ENCODE measurements at regions not wholly inside any gene's neighbourhood (a gene's known extent, or its start where the extent isn't known, plus 50 kb on each side); places are given as distances from the start of the nearest gene placed in this dataset.

DNA sequence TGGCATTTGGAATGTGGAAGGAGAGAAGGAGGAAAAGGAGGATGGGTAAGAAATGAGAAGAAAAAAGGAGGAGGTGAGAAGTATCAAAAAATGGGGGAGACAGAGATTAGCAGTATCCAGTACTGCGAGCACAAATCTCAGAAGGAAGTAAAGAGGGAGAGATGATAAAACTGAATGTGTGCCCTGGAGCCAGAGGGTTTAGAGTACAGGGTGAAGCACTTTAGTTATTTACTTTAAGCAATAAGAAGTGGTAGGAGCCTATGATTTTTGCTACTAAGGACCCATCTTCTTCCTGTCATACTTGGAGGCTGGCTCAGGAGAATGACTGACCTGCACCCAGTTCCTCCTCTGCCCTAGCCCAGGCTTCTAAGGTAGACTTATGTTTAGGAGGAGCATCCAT, 94.9 kb downstream of the ADRB2 start:
- Mint-ChIP-seq H3K9me3 (no peaks in the 10 kb centered on the region), H3K27ac (no peak overlapping the region), H3K4me3 (no peak overlapping the region), H3K36me3 (ENCODE audit: low read depth) (no peaks in the 10 kb centered on the region), H3K27me3 (peaks cover 25% of the 10 kb centered on the region), H3K4me1 (no peaks in the 10 kb centered on the region)
- no peak for DNase-seq
- CTCF ChIA-PET = no interaction called here
- POLR2A ChIA-PET = no interaction called here

- no peak for DNase-seq
- CTCF ChIA-PET = no interaction called here
Observed at GRCh38 chr5:148922606-148923005, 96.2 kb downstream of the ADRB2 start.

GRCh38 chr5:148923023-148923422, 96.6 kb downstream of the ADRB2 start:
- no peaks in the 10 kb centered on the region for H3K9me3 Mint-ChIP-seq
- H3K4me1 Mint-ChIP-seq = no peaks in the 10 kb centered on the region
- H3K27me3 Mint-ChIP-seq = peaks cover 22% of the 10 kb centered on the region
- POLR2A ChIA-PET = no interaction called here
- CTCF ChIA-PET = no interaction called here
- H3K36me3 Mint-ChIP-seq (ENCODE audit: low read depth) = no peaks in the 10 kb centered on the region
- no peak for DNase-seq
- no peak overlapping the region for H3K27ac Mint-ChIP-seq
- H3K4me3 Mint-ChIP-seq = no peak overlapping the region

More at GRCh38 chr5:148922606-148923005, 96.2 kb downstream of the ADRB2 start:
- Mint-ChIP-seq H3K9me3 (no peaks in the 10 kb centered on the region), H3K27me3 (peaks cover 22% of the 10 kb centered on the region), H3K27ac (no peak overlapping the region), H3K4me3 (no peak overlapping the region), H3K4me1 (no peaks in the 10 kb centered on the region), H3K36me3 (ENCODE audit: low read depth) (no peaks in the 10 kb centered on the region)
- POLR2A ChIA-PET = no interaction called here

- Mint-ChIP-seq H3K27ac (no peak overlapping the region), H3K36me3 (ENCODE audit: low read depth) (no peaks in the 10 kb centered on the region), H3K27me3 (peaks cover 16% of the 10 kb centered on the region), H3K4me3 (no peak overlapping the region), H3K4me1 (no peaks in the 10 kb centered on the region), H3K9me3 (no peaks in the 10 kb centered on the region)
- ChIA-PET POLR2A (no interaction called here), CTCF (interaction anchor here (0.9 kb wide), 1 partner anchor 41 kb away, joined by 3 read pairs; no protein-coding TSS in a partner anchor)
- DNase-seq = no peak
Observed at GRCh38 chr5:148924817-148925216, 98.4 kb downstream of the ADRB2 start.

DNA sequence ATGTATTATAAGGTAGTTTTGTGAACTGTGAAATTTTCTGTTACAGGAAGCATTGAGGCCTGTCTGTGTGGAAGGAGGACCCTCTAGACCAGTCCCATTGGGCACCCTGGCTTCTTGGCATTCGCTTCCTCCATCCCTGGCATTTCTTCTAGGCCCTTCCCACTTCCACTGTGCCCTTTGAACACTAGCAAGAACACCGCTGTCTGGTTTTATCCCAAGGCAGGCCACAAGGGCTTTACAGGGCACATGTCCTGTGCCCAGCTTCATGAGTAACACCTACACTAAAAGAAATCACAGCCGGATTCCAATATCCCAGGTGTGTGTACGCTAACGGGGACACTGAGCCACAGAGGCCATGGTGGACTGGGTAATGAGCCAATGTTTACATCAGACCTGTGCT, 99.8 kb downstream of the ADRB2 start:
- Mint-ChIP-seq H3K4me3 (no peak overlapping the region), H3K36me3 (ENCODE audit: low read depth) (no peaks in the 10 kb centered on the region), H3K27me3 (peaks cover 7% of the 10 kb centered on the region), H3K27ac (no peak overlapping the region), H3K4me1 (no peaks in the 10 kb centered on the region), H3K9me3 (no peaks in the 10 kb centered on the region)
- CTCF ChIA-PET = no interaction called here
- no peak for DNase-seq
- POLR2A ChIA-PET = no interaction called here

DNA sequence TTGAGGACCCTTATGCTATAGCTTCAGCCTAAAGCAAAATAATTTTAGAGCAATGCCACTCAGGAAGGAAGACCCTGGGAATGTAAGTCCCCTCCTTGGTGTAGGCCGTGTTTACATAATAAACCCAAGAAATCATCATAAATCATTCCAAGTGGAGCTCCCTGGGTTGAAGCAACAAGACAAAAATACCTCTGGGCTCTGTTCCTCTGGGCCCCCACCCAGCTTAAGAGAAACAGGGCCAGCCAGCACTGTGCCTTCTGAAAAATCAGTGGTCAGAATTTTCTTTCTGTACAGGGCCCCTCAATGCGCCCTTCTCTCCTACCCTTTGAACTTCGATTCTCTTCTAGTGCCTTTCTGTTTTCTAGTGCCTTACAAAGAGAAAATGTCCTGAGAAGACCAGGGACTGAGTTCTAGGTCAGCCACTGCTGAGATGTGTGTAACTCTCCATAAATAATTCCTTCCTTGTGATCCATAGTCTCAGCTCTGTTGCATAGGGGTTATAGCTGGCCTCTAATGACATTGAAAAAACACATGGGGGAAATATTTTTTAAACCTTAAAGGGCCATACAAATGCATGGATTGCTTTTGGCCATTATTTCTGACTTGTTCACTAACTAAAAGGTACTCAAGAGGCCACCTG, 101.0 kb downstream of the ADRB2 start:
- H3K4me1 Mint-ChIP-seq = no peaks in the 10 kb centered on the region
- H3K4me3 Mint-ChIP-seq = no peak overlapping the region
- no peaks in the 10 kb centered on the region for H3K9me3 Mint-ChIP-seq
- peaks cover 8% of the 10 kb centered on the region for H3K27me3 Mint-ChIP-seq
- ChIA-PET POLR2A (no interaction called here), CTCF (interaction anchor here (0.8 to 1.2 kb wide), 2 partner anchors 11 to 214 kb away, joined by 3 read pairs; partner anchors contain the start of gene ABLIM3)
- H3K27ac Mint-ChIP-seq = no peak overlapping the region
- H3K36me3 Mint-ChIP-seq (ENCODE audit: low read depth) = no peaks in the 10 kb centered on the region
- no peak for DNase-seq

- DNase-seq = no peak
- Mint-ChIP-seq H3K4me3 (no peak overlapping the region), H3K36me3 (ENCODE audit: low read depth) (no peaks in the 10 kb centered on the region), H3K4me1 (no peaks in the 10 kb centered on the region), H3K27ac (no peak overlapping the region), H3K27me3 (peaks cover 9% of the 10 kb centered on the region), H3K9me3 (no peaks in the 10 kb centered on the region)
- ChIA-PET POLR2A (no interaction called here), CTCF (interaction anchor here (0.9 to 1.2 kb wide), 2 partner anchors 29 to 213 kb away, joined by 3 to 4 read pairs; partner anchors contain the start of gene ABLIM3)
Observed at GRCh38 chr5:148928141-148928540, 101.7 kb downstream of the ADRB2 start.

- Mint-ChIP-seq H3K27ac (no peak overlapping the region), H3K4me3 (no peak overlapping the region), H3K9me3 (no peaks in the 10 kb centered on the region), H3K4me1 (no peaks in the 10 kb centered on the region), H3K36me3 (ENCODE audit: low read depth) (no peaks in the 10 kb centered on the region), H3K27me3 (peaks cover 7% of the 10 kb centered on the region)
- CTCF ChIA-PET = no interaction called here
- POLR2A ChIA-PET = no interaction called here
- no peak for DNase-seq
Observed at GRCh38 chr5:148931453-148932057, 105.1 kb downstream of the ADRB2 start.

GRCh38 chr5:148932355-148932935, 106.0 kb downstream of the ADRB2 start:
- no peak for DNase-seq
- ChIA-PET POLR2A (no interaction called here), CTCF (no interaction called here)
- peaks cover 7% of the 10 kb centered on the region for H3K27me3 Mint-ChIP-seq
- no peaks in the 10 kb centered on the region for H3K4me1 Mint-ChIP-seq
- no peak overlapping the region for H3K4me3 Mint-ChIP-seq
- no peaks in the 10 kb centered on the region for H3K36me3 Mint-ChIP-seq (ENCODE audit: low read depth)
- no peaks in the 10 kb centered on the region for H3K9me3 Mint-ChIP-seq
- H3K27ac Mint-ChIP-seq = no peak overlapping the region

DNA sequence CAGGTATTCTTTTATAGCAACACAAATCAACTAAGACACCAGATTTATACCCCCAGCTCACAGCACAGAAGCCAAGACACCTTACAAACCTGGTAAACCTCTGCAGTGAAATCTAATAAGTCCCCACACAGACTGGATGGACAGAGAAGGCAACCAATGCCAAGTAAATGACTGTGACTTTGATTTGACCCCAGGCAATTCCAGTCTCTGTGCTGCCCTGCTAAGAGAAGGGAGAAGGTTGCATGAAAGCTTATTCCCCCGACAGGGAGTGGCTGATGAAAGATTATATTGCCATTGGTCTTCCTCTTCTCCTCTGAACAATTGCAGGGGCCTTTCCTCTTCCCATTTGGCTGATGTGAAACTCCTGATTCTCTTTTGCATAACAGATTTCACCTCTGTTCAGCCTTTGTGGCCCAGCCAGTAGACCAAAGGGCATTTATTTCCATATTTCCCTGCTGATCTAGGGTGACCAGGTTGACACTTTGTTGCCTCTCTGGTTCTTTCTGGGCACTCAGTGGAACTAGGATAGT, 107.6 kb downstream of the ADRB2 start:
- H3K36me3 Mint-ChIP-seq (ENCODE audit: low read depth) = no peaks in the 10 kb centered on the region
- H3K27me3 Mint-ChIP-seq = peaks cover 7% of the 10 kb centered on the region
- no peak overlapping the region for H3K4me3 Mint-ChIP-seq
- ChIA-PET POLR2A (no interaction called here), CTCF (no interaction called here)
- H3K4me1 Mint-ChIP-seq = no peaks in the 10 kb centered on the region
- no peaks in the 10 kb centered on the region for H3K9me3 Mint-ChIP-seq
- H3K27ac Mint-ChIP-seq = no peak overlapping the region
- DNase-seq = no peak

DNA sequence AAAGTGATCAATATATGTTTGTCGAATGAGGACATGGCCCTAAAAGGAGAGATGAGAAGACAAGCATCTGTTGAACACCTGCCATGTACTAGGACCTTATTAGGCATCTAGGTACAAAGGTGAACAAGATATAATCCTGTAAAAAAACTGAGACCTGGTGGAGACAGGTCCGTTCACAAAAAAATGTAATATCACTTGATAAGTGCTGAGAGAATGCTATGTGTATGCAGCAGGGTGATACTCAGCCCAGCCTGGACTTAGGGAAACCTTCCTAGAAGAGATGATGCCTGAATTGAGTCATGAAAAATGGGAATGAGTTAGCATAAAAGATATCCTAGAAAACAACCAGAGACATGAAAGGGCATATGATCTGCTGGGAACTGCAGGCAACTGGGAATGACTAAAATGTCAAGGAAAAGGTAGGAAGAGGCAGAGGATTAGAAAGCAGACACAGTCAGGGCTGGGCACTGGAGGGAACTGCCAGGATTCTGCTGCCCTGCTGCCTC, 108.5 kb downstream of the ADRB2 start:
- no peaks in the 10 kb centered on the region for H3K36me3 Mint-ChIP-seq (ENCODE audit: low read depth)
- peaks cover 7% of the 10 kb centered on the region for H3K27me3 Mint-ChIP-seq
- DNase-seq = no peak
- no peaks in the 10 kb centered on the region for H3K4me1 Mint-ChIP-seq
- H3K27ac Mint-ChIP-seq = no peak overlapping the region
- H3K4me3 Mint-ChIP-seq = no peak overlapping the region
- POLR2A ChIA-PET = no interaction called here
- CTCF ChIA-PET = no interaction called here
- H3K9me3 Mint-ChIP-seq = no peaks in the 10 kb centered on the region

DNA sequence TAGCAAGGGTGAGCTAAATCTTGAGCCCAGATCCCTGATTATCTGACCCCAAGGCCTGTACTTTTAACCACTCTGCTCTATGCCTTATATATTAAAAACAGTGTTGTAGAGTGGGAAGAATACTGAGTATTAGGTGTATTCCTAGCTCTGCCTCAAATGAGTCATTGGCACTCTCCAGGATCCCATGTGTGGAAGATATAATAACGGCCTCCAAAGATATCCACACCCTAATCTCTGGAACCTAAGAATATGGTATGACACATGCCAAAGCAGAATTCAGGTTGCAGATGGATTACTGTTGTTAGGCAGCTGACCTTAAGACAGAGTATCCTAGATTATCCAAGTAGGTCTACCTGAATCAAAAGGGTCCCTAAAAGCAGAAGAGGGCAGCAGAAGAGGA, 110.8 kb downstream of the ADRB2 start:
- no peaks in the 10 kb centered on the region for H3K4me1 Mint-ChIP-seq
- DNase-seq = no peak
- CTCF ChIA-PET = no interaction called here
- H3K27ac Mint-ChIP-seq = no peak overlapping the region
- no peak overlapping the region for H3K4me3 Mint-ChIP-seq
- no peaks in the 10 kb centered on the region for H3K36me3 Mint-ChIP-seq (ENCODE audit: low read depth)
- H3K27me3 Mint-ChIP-seq = peaks cover 4% of the 10 kb centered on the region
- H3K9me3 Mint-ChIP-seq = no peaks in the 10 kb centered on the region
- POLR2A ChIA-PET = no interaction called here

- Mint-ChIP-seq H3K27ac (no peak overlapping the region), H3K36me3 (ENCODE audit: low read depth) (no peaks in the 10 kb centered on the region), H3K4me3 (no peak overlapping the region), H3K4me1 (no peaks in the 10 kb centered on the region), H3K9me3 (no peaks in the 10 kb centered on the region), H3K27me3 (no peaks in the 10 kb centered on the region)
- POLR2A ChIA-PET = no interaction called here
- CTCF ChIA-PET = no interaction called here
- no peak for DNase-seq
Observed at GRCh38 chr5:148937830-148938521, 111.6 kb downstream of the ADRB2 start.
